Globus pallidus (tissue), 1 donor: ENCODE measurements at regions not wholly inside any gene's neighbourhood (a gene's known extent, or its start where the extent isn't known, plus 50 kb on each side); places are given as distances from the start of the nearest gene placed in this dataset.

ENCODE experiments used
- DNase-seq: peaks from one replicate; pipeline ENCODE4 v3.0.0-alpha.2; 2015; ENCODE audit warnings: low spot score

DNA sequence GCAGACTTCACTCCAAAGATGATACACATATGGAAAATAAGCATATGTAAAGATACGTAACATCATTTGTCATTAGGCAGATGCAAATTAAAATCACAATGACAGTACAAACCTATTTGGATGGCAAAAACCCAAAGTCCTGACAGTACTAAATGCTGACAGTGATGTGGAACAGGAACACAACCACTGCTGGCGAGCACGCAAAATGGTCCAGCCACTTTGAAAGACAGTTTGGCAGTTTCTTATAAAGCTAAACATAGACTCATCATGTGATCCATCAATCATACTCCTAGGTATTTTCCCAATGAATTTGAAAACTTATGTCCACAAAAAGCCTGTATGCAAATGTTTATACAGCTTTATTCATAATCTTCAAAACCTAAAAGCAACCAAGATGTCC is 200.7 kb downstream of the RAMP3 start:
- no peak for DNase-seq

DNA sequence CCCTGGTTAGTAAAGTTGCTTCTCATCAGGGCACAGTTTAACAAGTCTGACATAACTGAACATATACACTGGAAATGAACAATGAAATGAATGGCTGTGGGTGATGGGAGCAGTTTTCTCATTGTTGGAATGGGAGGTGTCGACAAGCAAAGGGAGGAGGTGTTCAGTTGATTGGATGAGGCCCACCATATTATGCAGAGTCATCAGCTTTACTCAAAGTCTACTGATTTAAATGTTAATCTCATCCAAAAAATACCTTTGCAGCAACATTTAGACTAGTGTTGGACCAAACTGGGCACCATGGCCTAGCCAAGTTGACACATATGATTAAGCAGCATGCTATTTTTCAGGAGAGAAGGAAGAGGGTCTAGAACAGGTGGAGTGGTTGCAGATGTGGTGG is 201.7 kb downstream of the RAMP3 start:
- DNase-seq = no peak

GRCh38 chr7:45359776-45360175 is 202.2 kb downstream of the RAMP3 start:
- DNase-seq = no peak

DNA sequence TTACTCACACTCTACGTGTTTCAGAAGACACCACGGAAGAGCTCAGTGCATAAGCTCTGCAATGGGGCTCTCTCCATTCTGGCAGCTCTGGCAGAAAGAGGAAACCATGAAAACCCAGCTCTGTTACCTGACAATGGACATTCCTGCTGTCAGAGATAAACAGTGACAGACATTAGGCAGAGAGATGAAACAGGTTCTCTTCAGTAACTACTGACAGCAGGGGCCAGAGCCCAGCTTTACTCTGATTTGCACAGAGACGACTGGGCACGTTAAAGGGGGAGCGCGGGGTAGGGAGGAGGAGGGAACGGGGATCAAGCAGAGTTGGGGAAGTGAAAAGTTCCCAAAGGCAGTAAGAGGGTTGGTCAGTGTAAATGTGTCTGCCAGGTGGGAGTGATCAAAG is 206.1 kb downstream of the RAMP3 start:
- DNase-seq = no peak

- DNase-seq = no peak
Measured at GRCh38 chr7:45365341-45365740, 207.8 kb downstream of the RAMP3 start.

DNA sequence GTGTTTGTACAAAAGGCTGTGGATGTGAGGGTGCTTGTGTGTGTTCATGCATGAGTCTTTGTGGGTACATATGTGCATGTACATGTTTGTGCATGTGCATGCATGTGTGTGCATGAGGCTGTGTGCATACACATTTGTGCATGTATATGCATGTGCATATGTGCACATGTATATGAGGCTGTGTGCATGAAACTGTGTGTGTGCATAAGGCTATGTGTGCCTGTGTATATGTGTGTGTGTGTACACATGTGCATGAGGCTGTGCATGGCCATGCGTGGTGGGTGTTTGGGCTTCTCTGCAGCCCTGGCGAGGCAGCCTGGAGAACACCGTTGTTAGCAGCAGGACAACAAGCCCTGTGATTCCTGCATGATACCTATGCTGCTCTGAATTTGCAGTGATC is 207.7 kb upstream of the ADCY1 start:
- DNase-seq = no peak

- no peak for DNase-seq
Measured at GRCh38 chr7:45367026-45367425, 207.1 kb upstream of the ADCY1 start.

DNA sequence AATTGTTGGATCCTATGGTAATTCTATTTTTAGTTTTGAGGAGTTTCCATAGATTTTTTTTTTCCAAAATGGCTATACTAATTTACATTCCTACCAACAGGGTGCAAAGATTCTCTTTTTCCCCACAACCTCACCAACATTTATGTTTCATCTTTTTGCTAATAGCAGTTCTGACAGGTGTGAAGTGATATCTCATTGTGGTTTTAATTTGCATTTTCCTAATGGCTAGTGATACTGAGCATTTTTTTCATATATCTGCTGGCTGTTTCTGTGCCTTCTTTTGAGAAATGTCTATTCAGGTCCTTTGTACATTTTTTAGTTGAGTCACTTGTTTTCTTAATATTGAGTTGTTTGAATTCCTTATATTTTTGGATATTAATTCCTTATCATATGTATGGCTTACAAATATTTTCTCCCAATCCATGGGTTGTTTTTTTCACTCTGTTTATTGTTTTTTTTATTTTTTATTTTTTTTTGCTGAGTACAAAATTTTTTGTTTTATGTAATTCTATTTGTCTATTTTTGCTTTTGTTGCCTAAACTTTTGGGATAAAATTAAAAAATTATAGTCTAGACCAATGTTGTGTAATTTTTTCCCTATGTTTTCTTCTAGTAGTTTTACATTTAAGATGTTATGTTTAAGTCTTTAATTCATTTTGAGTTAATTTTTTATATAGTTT is 205.9 kb upstream of the ADCY1 start:
- DNase-seq = no peak

DNA sequence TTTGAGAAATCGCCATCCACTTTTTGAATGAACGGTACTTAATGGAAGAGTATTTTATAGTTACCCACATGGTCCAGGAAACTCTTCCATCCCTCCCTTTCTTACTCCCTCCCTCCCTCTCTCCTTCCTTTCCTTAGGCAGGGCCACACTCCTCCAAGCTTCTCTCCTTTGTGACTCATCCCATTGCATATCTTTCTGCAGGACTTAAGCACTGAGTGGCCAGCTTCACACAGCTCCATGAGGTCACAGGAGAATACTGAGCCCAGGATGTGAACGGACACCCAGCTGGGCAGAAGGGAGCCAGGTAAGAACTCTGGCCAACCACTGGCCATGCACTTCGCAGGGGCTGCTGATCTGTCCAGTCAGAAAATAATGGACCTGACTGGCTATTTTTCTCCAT is 189.7 kb upstream of the ADCY1 start:
- DNase-seq = no peak

GRCh38 chr7:45387837-45388236 is 186.3 kb upstream of the ADCY1 start:
- DNase-seq = no peak

DNA sequence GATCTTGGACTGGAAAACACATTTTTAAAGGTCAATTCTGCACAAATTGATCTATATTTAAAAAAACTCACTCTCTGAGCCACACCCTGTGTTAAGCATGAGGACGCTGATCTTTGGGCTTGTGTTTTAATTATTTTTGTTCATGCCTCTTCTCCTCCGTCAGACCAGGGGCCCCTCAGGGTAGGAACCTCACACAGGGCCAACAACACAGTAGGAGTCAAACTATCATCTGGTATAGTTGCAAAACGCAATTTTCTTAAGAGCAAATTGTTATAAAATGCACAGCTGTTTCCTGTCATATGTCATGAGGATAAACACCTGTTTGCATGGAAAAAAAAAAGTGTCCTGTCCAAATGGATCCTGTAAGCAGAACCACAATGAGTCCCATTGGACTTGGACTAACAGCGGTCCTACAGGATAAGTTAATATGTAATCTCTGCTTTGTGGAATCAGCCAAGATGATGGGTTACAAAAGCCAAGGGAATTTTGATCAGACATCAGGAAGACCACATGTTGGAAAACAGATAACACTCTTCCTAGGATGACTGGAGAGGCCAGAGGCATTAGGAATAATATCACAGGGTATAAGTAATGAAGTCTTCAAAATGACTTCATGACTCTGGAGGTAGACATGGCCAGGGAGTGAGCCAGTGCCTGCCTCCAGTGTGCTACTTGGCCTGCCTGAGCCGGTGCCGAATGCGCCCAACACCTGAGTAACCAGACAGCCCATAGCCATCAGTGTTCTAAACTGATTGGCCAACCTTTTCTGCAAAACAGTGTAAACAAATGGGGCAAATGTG is 184.9 kb upstream of the ADCY1 start:
- DNase-seq = no peak

- no peak for DNase-seq
Measured at GRCh38 chr7:45390180-45390579, 184.0 kb upstream of the ADCY1 start.

GRCh38 chr7:45390731-45391130 is 183.4 kb upstream of the ADCY1 start:
- DNase-seq = no peak

- no peak for DNase-seq
Measured at GRCh38 chr7:45391618-45392451, 182.3 kb upstream of the ADCY1 start.

DNA sequence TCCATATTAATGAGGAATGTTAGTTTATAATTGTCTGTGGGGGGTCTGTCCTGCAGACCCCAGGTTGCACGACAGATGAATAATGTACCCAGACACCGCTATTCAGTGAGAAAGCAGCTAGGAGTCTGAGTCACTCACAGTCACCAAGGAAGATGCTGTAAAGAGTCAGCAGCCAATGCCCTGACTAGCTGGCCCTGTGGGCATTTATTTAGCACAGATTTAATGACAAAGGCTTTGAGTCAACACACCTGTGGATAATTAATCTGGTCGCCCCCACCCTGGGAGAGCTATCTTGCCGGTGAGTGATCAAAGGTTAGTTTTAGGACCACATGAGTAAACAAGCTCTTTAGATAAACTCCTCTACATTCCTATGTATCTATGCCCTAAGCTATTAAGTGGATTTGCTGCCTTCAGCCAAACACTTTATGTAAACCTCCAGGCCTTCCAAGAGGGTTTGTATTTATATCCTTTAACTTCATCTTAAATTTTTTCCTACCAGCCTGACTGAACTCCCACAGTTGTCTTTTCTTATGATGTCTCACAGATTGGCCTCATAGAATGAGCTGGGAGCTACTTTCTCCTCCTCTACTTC is 180.0 kb upstream of the ADCY1 start:
- DNase-seq = no peak

- no peak for DNase-seq
Measured at GRCh38 chr7:45399069-45399468, 175.1 kb upstream of the ADCY1 start.

- no peak for DNase-seq
Measured at GRCh38 chr7:45400680-45401079, 173.5 kb upstream of the ADCY1 start.

DNA sequence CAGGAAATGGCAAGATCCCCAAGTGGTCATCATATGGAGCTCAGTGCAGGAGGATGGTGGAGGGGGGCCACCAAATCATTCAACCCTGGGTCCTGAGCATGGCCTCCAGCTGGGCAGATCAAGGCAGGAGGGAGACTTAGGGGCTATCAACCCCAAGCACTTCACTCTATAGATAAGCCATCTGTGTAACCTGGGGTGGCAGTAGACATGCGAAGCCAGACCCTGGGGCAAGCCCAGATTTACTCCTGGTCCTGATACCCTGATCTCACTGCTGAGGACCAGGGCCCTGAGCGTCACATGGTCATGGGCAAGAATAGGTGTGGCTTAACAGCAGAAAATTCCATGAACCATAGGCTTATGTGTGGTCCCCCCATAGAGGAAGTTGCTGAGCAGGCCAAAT is 173.0 kb upstream of the ADCY1 start:
- no peak for DNase-seq

DNA sequence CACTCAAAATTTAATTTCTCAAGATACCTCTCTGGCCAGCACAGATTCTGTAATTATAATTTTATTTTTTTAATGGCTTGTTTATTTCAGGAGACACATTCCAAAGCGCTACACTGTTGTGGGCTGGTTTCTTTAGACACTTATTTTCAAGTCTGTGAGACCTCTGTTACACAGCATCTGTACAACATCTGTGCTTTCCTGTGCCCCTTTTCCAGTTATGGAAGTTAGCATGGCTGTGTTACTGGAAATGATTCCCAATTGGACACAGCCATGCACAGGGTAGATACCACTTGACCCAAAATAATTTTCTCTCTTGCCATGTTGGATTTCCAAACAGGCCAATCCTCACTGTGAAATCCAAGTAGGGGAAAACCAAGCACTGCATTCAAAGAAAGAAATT is 172.3 kb upstream of the ADCY1 start:
- DNase-seq = no peak

DNA sequence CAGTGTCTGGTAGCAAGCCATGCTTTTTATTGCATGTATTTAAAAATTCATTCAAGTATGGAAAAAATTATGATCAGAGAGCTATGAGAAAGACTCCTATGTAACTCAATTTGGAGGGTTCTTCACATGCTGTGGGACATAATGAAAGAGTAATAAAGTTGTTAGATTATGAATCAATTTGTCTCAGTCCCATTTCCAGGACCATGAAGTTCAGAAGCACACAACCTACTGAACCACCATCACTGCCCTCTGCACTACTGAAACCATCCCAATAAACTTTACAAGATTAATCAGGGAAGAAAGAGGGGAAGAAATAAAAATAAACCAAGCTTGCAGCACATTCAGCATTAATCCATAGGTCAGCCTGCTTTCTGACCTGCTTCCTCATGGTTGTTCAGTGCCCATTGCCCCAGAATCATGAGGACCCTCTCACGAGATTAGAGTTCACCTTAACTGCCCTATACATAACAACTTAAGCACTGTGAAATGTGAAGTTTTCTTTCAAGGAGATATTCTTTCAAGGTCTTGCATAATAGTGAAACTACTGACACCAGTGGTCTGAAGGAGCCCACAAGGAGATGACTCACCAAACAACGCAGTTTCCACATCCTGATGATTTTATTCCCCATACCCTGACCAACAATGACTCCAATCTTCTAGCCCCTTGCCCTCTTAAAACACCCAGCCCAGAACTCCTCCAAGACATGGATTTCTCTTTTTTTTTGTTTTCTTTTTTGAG is 171.5 kb upstream of the ADCY1 start:
- DNase-seq = no peak

- no peak for DNase-seq
Measured at GRCh38 chr7:45404622-45405021, 169.5 kb upstream of the ADCY1 start.
